ENCODE measurements at regions not wholly inside any gene's neighbourhood (a gene's known extent, or its start where the extent isn't known, plus 50 kb on each side); places are given as distances from the start of the nearest gene placed in this dataset.
A peak's percentile ranks its signal among the peaks of the same experiment; 100 is the strongest.

DNA sequence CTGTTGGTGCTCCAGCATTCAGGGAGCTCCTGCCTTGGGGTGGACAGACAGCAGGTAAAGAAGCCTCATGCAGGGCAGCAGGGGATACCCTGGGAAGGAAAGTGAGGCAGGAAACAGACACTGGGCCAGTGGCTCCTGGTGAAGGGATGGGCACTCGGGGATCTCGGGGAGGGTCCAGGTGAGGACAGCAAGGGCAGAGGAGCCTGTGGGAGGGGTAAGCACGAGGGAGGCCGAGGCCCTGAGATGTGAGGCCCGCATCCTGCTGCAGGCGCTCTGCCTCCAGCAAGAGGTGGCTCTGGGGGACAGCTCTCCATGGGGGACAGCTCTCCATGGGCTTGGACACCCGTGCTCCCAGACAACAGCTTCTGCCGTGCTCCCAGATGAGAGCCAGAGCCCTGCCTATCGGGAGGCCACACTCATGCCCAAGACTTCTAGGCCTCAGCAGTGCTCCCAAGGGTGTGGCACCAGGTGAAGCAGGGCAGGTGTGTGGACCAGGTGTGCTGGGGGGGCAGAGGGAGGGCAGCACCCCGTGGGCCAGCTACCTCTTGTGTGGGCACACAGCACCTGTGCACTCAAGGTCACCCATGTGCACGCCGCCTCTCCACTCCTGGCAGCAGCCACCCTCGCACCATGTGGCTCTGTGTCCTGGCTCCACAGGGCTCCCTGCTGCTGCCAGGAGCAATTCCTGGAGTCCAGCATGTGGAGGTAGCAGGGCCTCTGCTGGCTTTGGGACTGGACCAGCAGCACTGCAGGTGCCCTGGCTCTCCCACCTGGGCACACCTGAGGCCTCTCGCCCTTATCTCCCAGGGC lies 93.6 kb upstream of the INSIG1 start:
- Histone ChIP-seq H3K9me3 (no peaks in the 10 kb centered on the region), H3K36me3 (ENCODE audit: low read depth) (no peaks in the 10 kb centered on the region), H3K4me1 (ENCODE audit: low read depth) (no peaks in the 10 kb centered on the region), H3K4me3 (no peak overlapping the region)
- intact Hi-C loops (cut with DNase I, micrococcal nuclease): no loop called here
- ATAC-seq (no peak), DNase-seq (no peak)
- TF ChIP-seq, protein P1, sequence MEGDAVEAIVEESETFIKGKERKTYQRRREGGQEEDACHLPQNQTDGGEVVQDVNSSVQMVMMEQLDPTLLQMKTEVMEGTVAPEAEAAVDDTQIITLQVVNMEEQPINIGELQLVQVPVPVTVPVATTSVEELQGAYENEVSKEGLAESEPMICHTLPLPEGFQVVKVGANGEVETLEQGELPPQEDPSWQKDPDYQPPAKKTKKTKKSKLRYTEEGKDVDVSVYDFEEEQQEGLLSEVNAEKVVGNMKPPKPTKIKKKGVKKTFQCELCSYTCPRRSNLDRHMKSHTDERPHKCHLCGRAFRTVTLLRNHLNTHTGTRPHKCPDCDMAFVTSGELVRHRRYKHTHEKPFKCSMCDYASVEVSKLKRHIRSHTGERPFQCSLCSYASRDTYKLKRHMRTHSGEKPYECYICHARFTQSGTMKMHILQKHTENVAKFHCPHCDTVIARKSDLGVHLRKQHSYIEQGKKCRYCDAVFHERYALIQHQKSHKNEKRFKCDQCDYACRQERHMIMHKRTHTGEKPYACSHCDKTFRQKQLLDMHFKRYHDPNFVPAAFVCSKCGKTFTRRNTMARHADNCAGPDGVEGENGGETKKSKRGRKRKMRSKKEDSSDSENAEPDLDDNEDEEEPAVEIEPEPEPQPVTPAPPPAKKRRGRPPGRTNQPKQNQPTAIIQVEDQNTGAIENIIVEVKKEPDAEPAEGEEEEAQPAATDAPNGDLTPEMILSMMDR (IDR thresholded peaks at IDR 0.05): no peak

DNA sequence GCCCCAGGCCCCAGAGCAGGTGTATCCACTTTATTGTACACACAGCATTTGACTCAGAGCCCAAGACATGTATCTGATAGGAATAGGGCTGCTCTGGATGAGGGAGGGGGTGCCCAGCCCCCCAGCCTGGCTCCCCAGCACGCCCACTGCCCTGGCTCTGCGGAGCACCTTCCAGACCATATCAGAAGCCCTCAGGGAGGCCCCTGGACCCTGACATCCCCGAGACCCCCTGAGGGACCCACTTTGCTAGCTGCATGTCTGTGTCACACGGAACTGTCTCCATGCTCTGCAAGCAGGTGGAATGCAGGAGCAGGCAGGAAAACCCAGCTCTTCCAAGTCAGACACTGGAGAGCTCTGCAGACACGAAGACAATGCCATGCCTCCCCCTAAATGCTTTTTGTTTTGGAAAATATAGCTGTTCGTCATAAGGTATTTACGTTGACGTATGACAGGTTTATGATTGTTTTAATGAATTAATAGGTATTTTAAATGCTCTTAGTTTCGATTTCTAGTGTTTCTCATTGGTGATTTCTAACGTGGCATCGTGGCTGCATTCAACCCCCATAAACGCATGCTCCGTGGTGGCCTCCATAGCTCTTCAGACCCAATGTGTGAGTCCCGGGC lies 92.8 kb upstream of the INSIG1 start:
- H3K4me3 ChIP-seq: no peak overlapping the region

DNA sequence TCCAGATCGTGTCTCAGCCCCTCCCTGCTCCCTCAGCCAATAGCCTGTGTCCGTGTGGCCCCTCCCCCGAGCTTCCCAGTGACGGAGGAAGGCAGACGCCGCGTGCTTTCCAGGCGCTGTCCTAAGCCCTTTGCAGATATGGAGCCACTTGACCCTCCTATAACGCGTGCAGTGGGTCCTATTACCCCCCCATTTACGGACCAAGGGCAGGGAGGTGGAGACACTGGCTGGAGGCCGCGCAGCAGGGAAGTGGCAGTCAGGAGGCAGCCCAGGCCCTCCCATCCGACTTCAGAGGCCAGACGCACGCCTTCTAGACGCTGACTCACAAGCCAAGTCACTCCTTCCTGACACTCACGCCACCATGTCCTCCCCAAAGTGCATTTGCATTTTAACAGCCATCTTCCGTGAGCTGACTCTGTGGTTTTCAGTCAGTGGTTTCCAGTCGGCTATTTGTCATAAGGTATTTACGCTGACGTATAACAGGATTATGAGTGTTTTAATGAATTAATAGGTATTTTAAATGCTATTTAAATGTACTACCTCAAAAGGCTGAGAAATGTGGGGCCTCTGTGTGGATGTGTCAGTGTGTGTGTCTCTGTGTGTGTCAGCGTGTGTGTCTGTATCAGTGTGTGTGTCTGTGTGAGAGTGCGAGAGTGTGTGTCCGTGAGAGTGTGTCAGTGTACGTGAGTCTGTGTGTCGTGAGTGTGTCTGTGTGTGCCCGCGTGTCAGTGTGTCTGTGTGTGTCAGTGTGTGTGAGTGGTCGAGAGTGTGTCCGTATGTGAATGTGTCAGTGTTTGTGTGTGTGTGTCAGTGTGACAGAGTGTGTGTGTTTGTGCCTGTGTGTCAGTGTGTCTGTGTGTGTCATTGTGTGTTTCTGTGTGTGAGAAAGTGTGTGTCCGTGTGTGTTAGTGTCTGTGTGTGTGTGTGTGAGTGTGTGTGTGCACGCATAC lies 92.0 kb upstream of the INSIG1 start:
- ATAC-seq: peak; percentile 89
- intact Hi-C loops (cut with DNase I, micrococcal nuclease): no loop called here
- no peak overlapping the region for H3K4me3 ChIP-seq
- no peaks in the 10 kb centered on the region for H3K4me1 ChIP-seq (ENCODE audit: low read depth)
- no peaks in the 10 kb centered on the region for H3K9me3 ChIP-seq
- TF ChIP-seq, protein P1 (IDR thresholded peaks at IDR 0.05): no peak
- H3K36me3 ChIP-seq (ENCODE audit: low read depth): no peaks in the 10 kb centered on the region
- DNase-seq: peak; percentile 80 to 92 (median 81)

More for the DNA sequence above, 92.8 kb upstream of the INSIG1 start:
- ATAC-seq (no peak), DNase-seq (no peak)
- H3K4me1 ChIP-seq (ENCODE audit: low read depth): no peaks in the 10 kb centered on the region
- TF ChIP-seq, protein P1 (IDR thresholded peaks at IDR 0.05): no peak
- intact Hi-C loops (cut with DNase I, micrococcal nuclease): no loop called here
- H3K36me3 ChIP-seq (ENCODE audit: low read depth): no peaks in the 10 kb centered on the region
- H3K9me3 ChIP-seq: no peaks in the 10 kb centered on the region

DNA sequence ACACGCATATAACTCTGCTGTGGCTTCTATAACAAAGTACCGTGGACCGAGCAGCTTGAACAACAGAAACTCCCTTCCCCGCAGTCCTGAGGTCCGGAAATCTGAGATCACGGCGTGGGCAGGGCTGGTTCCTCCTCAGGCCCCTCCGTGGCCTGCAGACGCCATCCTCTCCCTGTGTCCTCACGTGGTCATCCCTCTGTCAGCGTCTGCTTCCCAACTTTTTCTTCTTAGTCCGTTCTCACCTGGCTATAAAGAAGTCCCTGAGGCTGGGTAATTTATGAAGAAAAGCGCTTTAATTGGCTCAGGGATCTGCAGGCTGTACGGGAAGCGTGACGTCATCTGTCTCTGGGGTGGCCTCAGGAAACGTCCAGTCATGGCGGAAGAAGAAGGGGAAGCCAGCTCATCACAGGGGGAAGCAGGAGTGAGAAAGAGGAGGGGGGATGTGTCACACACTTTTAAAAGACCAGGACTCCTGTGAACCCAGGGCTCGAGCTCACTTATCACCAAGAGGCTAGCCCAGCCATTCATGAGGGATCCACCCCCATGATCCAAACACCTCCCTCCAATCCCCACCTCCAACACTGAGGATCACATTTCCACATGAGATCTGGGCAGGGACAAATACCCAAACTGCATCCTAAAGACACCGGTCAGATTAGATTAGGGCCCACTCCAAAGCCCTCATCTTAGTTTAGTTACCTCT lies 91.2 kb upstream of the INSIG1 start:
- no peaks in the 10 kb centered on the region for H3K9me3 ChIP-seq
- H3K4me3 ChIP-seq: no peak overlapping the region
- TF ChIP-seq, protein P1 (IDR thresholded peaks at IDR 0.05): no peak
- intact Hi-C loops (cut with DNase I, micrococcal nuclease): no loop called here
- ATAC-seq (peak; percentile 41), DNase-seq (peak; percentile 46 to 75 (median 51))
- H3K4me1 ChIP-seq (ENCODE audit: low read depth): no peaks in the 10 kb centered on the region
- no peaks in the 10 kb centered on the region for H3K36me3 ChIP-seq (ENCODE audit: low read depth)
